GM20000 (cell line): ENCODE measurements at regions not wholly inside any gene's neighbourhood (a gene's known extent, or its start where the extent isn't known, plus 50 kb on each side); places are given as distances from the start of the nearest gene placed in this dataset.

Experiments
- DNase-seq: peaks from one replicate; pipeline ENCODE4 v3.0.0; 2012; ENCODE audit warnings: low spot score
- TF ChIP-seq, protein P1 (sequence below): IDR thresholded peaks from 2 replicates; pipeline ENCODE4 v1.5.1; 2012; ENCODE audit warnings: mild to moderate bottlenecking, control low read depth; ENCODE audit errors: extremely low read depth, missing control alignments

DNA sequence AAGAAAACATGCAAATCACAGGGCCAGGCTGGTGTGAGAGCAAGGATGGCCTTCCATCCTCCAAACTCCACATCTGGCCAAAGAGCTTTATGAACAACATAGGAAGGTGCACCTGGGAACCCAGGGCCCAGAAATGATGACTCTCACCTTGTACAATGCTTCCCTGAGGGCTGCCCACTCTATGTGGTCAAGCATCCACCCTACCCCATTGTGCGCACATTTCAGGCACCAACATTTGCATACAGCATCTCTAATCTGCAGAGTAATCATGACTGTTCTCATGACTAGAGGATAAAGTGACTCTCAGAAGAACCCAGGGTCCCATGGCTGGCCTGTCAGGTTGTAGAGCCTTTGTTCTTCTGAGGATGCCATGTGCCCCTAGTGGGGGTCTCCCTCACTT, 57.2 kb upstream of the NTF3 start:
- DNase-seq, result no peak
- TF ChIP-seq, protein P1, sequence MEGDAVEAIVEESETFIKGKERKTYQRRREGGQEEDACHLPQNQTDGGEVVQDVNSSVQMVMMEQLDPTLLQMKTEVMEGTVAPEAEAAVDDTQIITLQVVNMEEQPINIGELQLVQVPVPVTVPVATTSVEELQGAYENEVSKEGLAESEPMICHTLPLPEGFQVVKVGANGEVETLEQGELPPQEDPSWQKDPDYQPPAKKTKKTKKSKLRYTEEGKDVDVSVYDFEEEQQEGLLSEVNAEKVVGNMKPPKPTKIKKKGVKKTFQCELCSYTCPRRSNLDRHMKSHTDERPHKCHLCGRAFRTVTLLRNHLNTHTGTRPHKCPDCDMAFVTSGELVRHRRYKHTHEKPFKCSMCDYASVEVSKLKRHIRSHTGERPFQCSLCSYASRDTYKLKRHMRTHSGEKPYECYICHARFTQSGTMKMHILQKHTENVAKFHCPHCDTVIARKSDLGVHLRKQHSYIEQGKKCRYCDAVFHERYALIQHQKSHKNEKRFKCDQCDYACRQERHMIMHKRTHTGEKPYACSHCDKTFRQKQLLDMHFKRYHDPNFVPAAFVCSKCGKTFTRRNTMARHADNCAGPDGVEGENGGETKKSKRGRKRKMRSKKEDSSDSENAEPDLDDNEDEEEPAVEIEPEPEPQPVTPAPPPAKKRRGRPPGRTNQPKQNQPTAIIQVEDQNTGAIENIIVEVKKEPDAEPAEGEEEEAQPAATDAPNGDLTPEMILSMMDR, result no peak

- no peak for DNase-seq
These were observed 56.2 kb upstream of the NTF3 start for GRCh38 chr12:5375547-5376295.

GRCh38 chr12:5376591-5377207, 55.2 kb upstream of the NTF3 start:
- TF ChIP-seq, protein P1, result no peak
- DNase-seq, result no peak

More at GRCh38 chr12:5375547-5376295, 56.2 kb upstream of the NTF3 start:
- TF ChIP-seq, protein P1, result no peak

DNA sequence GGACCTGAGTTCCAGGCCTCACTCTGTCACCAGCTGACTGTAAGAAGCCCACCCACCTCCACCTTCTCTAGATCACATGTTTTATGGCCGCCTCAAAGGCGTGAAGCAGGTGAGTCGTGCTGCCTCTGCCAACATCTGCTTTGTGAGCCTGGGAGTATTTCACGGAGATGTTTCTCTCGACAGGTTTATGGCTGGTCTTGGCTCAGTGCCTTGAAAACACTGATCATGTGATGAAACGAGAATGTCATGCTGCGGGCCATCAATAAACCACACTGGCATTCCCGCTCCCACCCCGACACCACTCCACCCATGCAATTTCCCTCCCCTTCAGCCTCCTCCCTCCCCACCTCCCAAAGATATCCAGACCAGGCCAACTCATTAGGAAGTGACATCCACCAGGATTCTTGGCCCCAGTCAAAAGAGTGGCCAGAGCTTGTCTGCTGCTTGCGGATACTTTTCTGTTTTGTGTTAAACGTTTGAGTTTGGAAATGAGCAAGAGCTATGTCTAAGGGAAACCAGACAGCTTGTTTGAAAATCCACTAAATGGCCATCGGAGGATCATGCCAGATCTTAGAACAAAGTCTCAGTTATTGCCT, 53.8 kb upstream of the NTF3 start:
- TF ChIP-seq, protein P1, result no peak
- no peak for DNase-seq

GRCh38 chr12:5379749-5380496, 52.0 kb upstream of the NTF3 start:
- no peak for DNase-seq
- TF ChIP-seq, protein P1, result no peak
